GM12874 (cell line): ENCODE measurements at regions not wholly inside any gene's neighbourhood (a gene's known extent, or its start where the extent isn't known, plus 50 kb on each side); places are given as distances from the start of the nearest gene placed in this dataset.

Experiments used
- CTCF ChIP-seq: IDR thresholded peaks from 2 replicates; pipeline ENCODE4 v1.5.1; 2011; ENCODE audit warnings: low read depth, mild to moderate bottlenecking, control low read depth, low read length, moderate library complexity; ENCODE audit not compliant: insufficient read depth

DNA sequence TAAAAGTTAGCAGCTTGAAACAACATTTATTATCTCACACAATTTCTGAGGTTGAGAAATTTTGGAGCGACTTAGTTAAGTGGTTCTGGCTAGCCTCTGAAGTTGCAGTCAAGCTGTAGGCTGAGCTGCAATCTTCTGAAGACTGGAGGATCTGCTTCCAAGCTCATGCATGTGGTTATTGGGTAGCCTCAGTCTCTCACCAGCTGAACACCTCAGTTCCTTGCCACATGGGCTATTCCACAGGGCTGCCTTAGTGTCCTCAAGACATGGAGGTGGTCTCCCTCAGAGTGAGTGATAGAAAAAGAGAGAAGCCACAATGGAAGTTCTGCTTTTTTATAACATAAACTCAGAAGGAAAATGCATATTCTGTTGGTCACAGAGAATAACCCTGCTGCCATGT, 92.0 kb upstream of the CAMK1G start:
- TF ChIP-seq CTCF, result no peak

- TF ChIP-seq CTCF, result no peak
Observed at GRCh38 chr1:209491897-209492296, 91.6 kb upstream of the CAMK1G start.

DNA sequence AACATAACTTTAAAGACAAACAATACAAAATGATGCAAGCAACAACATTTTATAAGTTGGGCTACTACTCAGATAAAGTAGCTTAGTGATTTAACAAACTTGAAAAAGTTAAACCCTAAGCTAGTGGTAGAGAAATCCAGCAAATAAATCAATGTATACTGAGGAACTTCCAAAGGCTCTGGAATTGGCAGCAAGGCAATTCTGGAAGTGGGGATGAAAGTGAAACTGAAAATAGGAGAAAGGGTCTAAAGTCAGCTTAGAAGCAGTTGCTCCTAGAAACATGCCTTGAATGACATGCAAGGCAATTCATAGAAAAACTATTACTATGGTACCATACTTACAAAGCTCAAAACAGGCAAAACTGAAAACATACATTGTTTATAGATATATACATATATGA, 90.0 kb upstream of the CAMK1G start:
- TF ChIP-seq CTCF, result no peak

- no peak for TF ChIP-seq CTCF
Observed at GRCh38 chr1:209497729-209498128, 85.8 kb upstream of the CAMK1G start.

- TF ChIP-seq CTCF, result no peak
Observed at GRCh38 chr1:209500993-209501392, 82.5 kb upstream of the CAMK1G start.

DNA sequence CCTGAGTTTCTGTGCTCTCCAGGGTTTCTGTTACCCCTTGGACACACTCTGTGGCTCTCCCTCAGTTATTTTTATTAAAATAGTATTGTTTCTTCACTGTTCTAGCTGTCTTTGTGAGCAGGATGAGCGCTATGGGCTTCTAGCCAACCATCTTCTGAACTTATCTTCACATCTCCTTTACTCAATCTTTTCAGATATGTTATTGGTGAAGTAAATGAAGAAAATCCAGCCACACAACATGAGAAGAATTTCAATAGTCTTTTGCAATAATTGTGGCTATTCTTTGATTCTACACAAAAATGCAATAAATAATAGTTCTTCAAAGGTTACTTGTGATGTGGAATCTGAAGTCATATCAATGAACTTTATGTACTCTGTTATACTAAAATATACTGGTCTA, 80.3 kb upstream of the CAMK1G start:
- TF ChIP-seq CTCF, result no peak

DNA sequence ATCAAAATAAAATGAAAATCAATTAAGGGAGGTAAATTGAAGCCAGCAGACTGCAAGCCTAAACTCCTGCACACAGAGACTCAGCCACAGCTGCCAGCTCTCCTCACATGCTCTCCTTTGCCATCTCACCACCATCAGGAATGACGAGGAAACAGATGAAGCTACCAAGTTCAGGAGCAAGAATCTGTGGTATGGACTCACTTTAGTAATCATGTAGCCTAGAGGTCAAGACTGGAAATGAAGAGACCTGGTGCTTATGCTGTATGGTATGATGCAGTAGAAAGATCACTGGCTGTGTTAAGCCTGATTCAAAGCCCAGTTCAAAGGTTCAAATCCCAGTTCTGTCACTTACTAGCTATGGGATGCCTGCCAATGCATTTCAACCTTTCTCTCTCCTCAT, 78.9 kb upstream of the CAMK1G start:
- TF ChIP-seq CTCF, result no peak

- TF ChIP-seq CTCF, result no peak
Observed at GRCh38 chr1:209505044-209505443, 78.5 kb upstream of the CAMK1G start.
